GM23338 (cell line): ENCODE measurements at regions not wholly inside any gene's neighbourhood (a gene's known extent, or its start where the extent isn't known, plus 50 kb on each side); places are given as distances from the start of the nearest gene placed in this dataset.

Experiments used
- ATAC-seq: fragments of 200-7000 bp; cut with Tn5 transposase; 3 replicates; pipeline ENCODE4 v1.9.1; 2020
- DNase-seq: peaks from one replicate; pipeline ENCODE4 v3.0.0-alpha.2; 2015; ENCODE audit warnings: low spot score
- H2AFZ ChIP-seq: fragments of 200-600 bp; sonication (generic); 2 replicates; pipeline ENCODE4 v1.8.0; 2016; ENCODE audit warnings: antibody characterized with exemption, mild to moderate bottlenecking, moderate library complexity
- H3F3A ChIP-seq: fragments of 200-600 bp; sonication (generic); replicated peaks from 2 replicates; pipeline ENCODE4 v1.8.0; 2017; ENCODE audit warnings: antibody characterized with exemption, mixed run types, low read depth
- H3K27ac ChIP-seq: fragments of 200-600 bp; sonication (generic); 2 replicates; pipeline ENCODE4 v1.6.1; 2016; ENCODE audit warnings: low read depth
- H3K27me3 ChIP-seq: fragments of 200-600 bp; sonication (generic); 2 replicates; pipeline ENCODE4 v1.8.0; 2016; ENCODE audit warnings: mild to moderate bottlenecking, mixed run types, moderate library complexity; ENCODE audit not compliant: insufficient read depth
- H3K36me3 ChIP-seq: fragments of 200-600 bp; sonication (generic); 2 replicates; pipeline ENCODE4 v1.8.0; 2016; ENCODE audit warnings: mild to moderate bottlenecking; ENCODE audit not compliant: insufficient read depth
- H3K4me1 ChIP-seq: fragments of 200-600 bp; sonication (generic); 2 replicates; pipeline ENCODE4 v1.8.0; 2016; ENCODE audit warnings: mild to moderate bottlenecking, moderate library complexity; ENCODE audit not compliant: insufficient read depth
- H3K4me2 ChIP-seq: fragments of 200-600 bp; sonication (generic); 2 replicates; pipeline ENCODE4 v1.7.1; 2017; ENCODE audit warnings: mixed run types
- H3K4me3 ChIP-seq: fragments of 200-600 bp; sonication (generic); 2 replicates; pipeline ENCODE4 v1.6.1; 2016; ENCODE audit warnings: mixed run types
- H3K79me2 ChIP-seq: fragments of 200-600 bp; sonication (generic); replicated peaks from 2 replicates; pipeline ENCODE4 v1.8.0; 2017; ENCODE audit warnings: mild to moderate bottlenecking; ENCODE audit not compliant: insufficient read depth
- H3K9me2 ChIP-seq: fragments of 200-600 bp; sonication (generic); 2 replicates; pipeline ENCODE4 v1.8.0; 2017; ENCODE audit not compliant: insufficient read depth
- H4K20me1 ChIP-seq: fragments of 200-600 bp; sonication (generic); replicated peaks from 2 replicates; pipeline ENCODE4 v1.8.0; 2017; ENCODE audit warnings: mild to moderate bottlenecking; ENCODE audit not compliant: insufficient read depth
- H3K27ac Mint-ChIP-seq: 2 replicates; pipeline ENCODE4 v1.8.0; 2020; ENCODE audit warnings: inconsistent platforms, mild to moderate bottlenecking, moderate library complexity, mixed read lengths
- H3K27me3 Mint-ChIP-seq: 3 replicates; pipeline ENCODE4 v1.8.0; 2022; ENCODE audit warnings: low read depth, mild to moderate bottlenecking, moderate library complexity, mixed read lengths, inconsistent platforms; ENCODE audit not compliant: insufficient read depth, poor library complexity
- H3K36me3 Mint-ChIP-seq: 3 replicates; pipeline ENCODE4 v1.8.0; 2021; ENCODE audit warnings: low read depth, mild to moderate bottlenecking, inconsistent platforms, moderate library complexity, mixed read lengths
- H3K4me1 Mint-ChIP-seq: 3 replicates; pipeline ENCODE4 v1.8.0; 2020; ENCODE audit warnings: mild to moderate bottlenecking, inconsistent platforms, mixed read lengths
- H3K4me3 Mint-ChIP-seq: 3 replicates; pipeline ENCODE4 v1.8.0; 2021; ENCODE audit warnings: moderate library complexity, mild to moderate bottlenecking, inconsistent platforms, mixed read lengths
- H3K9me3 Mint-ChIP-seq: 3 replicates; pipeline ENCODE4 v1.8.0; 2020; ENCODE audit warnings: moderate library complexity, mild to moderate bottlenecking, inconsistent platforms, mixed read lengths
- ETS1 ChIP-seq: IDR thresholded peaks from 2 replicates; pipeline ENCODE4 v1.6.1; 2016; ENCODE audit warnings: antibody characterized with exemption
- JUNB ChIP-seq: IDR thresholded peaks from one replicate; pipeline ENCODE4 v1.6.1; 2016; ENCODE audit warnings: antibody characterized with exemption; ENCODE audit not compliant: unreplicated experiment
- POLR2AphosphoS5 ChIP-seq: IDR thresholded peaks from 2 replicates; pipeline ENCODE4 v1.6.1; 2016; ENCODE audit warnings: antibody characterized with exemption, low read depth
- STAT1 ChIP-seq: IDR thresholded peaks from one replicate; pipeline ENCODE4 v1.6.1; 2016; ENCODE audit warnings: antibody characterized with exemption; ENCODE audit not compliant: unreplicated experiment
- TF ChIP-seq, protein P1 (sequence below): IDR thresholded peaks from one replicate; pipeline ENCODE4 v1.6.1; 2018; ENCODE audit warnings: antibody characterized with exemption; ENCODE audit not compliant: unreplicated experiment
- TF ChIP-seq, protein P2 (sequence below): fragments of 250-450 bp; sonication (Bioruptor Pico); IDR thresholded peaks from 2 replicates; pipeline ENCODE4 v1.5.0; 2020; ENCODE audit warnings: mild to moderate bottlenecking, moderate library complexity

DNA sequence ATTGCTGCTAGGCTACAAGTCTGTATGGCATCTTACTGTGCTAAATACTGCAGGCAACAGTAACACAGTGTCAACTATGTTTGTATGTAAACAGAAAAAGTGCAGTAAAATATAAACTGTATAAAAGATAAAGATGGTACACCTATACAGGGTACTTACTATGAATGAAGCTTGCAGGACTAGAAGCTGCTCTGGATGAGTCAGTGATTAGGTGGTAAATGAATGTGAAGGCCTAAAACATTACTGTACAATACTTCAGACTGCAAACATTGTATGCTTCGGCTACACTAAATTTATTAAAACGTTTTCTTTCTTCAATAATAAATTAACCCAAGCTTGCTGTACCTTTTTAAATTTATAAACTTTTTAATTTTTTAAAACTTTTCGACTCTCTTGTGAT is 97.1 kb downstream of the HLX start:
- no peaks in the 10 kb centered on the region for H3K4me1 ChIP-seq
- H3K27me3 Mint-ChIP-seq, result peaks cover 1% of the 10 kb centered on the region
- no peaks in the 10 kb centered on the region for H3K27me3 ChIP-seq
- no peaks in the 10 kb centered on the region for H3K79me2 ChIP-seq
- no peak overlapping the region for H2AFZ ChIP-seq
- no peak overlapping the region for H3K4me2 ChIP-seq
- no peaks in the 10 kb centered on the region for H4K20me1 ChIP-seq
- ATAC-seq (no peak), DNase-seq (no peak)
- no peaks in the 10 kb centered on the region for H3K36me3 ChIP-seq
- peaks cover 3% of the 10 kb centered on the region; the same call in 1 of the 3 replicates for H3K4me1 Mint-ChIP-seq
- TF ChIP-seq, protein P1, sequence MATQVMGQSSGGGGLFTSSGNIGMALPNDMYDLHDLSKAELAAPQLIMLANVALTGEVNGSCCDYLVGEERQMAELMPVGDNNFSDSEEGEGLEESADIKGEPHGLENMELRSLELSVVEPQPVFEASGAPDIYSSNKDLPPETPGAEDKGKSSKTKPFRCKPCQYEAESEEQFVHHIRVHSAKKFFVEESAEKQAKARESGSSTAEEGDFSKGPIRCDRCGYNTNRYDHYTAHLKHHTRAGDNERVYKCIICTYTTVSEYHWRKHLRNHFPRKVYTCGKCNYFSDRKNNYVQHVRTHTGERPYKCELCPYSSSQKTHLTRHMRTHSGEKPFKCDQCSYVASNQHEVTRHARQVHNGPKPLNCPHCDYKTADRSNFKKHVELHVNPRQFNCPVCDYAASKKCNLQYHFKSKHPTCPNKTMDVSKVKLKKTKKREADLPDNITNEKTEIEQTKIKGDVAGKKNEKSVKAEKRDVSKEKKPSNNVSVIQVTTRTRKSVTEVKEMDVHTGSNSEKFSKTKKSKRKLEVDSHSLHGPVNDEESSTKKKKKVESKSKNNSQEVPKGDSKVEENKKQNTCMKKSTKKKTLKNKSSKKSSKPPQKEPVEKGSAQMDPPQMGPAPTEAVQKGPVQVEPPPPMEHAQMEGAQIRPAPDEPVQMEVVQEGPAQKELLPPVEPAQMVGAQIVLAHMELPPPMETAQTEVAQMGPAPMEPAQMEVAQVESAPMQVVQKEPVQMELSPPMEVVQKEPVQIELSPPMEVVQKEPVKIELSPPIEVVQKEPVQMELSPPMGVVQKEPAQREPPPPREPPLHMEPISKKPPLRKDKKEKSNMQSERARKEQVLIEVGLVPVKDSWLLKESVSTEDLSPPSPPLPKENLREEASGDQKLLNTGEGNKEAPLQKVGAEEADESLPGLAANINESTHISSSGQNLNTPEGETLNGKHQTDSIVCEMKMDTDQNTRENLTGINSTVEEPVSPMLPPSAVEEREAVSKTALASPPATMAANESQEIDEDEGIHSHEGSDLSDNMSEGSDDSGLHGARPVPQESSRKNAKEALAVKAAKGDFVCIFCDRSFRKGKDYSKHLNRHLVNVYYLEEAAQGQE, result no peak
- TF ChIP-seq STAT1 (no peak), ETS1 (no peak), JUNB (no peak), POLR2AphosphoS5 (no peak)
- TF ChIP-seq, protein P2, sequence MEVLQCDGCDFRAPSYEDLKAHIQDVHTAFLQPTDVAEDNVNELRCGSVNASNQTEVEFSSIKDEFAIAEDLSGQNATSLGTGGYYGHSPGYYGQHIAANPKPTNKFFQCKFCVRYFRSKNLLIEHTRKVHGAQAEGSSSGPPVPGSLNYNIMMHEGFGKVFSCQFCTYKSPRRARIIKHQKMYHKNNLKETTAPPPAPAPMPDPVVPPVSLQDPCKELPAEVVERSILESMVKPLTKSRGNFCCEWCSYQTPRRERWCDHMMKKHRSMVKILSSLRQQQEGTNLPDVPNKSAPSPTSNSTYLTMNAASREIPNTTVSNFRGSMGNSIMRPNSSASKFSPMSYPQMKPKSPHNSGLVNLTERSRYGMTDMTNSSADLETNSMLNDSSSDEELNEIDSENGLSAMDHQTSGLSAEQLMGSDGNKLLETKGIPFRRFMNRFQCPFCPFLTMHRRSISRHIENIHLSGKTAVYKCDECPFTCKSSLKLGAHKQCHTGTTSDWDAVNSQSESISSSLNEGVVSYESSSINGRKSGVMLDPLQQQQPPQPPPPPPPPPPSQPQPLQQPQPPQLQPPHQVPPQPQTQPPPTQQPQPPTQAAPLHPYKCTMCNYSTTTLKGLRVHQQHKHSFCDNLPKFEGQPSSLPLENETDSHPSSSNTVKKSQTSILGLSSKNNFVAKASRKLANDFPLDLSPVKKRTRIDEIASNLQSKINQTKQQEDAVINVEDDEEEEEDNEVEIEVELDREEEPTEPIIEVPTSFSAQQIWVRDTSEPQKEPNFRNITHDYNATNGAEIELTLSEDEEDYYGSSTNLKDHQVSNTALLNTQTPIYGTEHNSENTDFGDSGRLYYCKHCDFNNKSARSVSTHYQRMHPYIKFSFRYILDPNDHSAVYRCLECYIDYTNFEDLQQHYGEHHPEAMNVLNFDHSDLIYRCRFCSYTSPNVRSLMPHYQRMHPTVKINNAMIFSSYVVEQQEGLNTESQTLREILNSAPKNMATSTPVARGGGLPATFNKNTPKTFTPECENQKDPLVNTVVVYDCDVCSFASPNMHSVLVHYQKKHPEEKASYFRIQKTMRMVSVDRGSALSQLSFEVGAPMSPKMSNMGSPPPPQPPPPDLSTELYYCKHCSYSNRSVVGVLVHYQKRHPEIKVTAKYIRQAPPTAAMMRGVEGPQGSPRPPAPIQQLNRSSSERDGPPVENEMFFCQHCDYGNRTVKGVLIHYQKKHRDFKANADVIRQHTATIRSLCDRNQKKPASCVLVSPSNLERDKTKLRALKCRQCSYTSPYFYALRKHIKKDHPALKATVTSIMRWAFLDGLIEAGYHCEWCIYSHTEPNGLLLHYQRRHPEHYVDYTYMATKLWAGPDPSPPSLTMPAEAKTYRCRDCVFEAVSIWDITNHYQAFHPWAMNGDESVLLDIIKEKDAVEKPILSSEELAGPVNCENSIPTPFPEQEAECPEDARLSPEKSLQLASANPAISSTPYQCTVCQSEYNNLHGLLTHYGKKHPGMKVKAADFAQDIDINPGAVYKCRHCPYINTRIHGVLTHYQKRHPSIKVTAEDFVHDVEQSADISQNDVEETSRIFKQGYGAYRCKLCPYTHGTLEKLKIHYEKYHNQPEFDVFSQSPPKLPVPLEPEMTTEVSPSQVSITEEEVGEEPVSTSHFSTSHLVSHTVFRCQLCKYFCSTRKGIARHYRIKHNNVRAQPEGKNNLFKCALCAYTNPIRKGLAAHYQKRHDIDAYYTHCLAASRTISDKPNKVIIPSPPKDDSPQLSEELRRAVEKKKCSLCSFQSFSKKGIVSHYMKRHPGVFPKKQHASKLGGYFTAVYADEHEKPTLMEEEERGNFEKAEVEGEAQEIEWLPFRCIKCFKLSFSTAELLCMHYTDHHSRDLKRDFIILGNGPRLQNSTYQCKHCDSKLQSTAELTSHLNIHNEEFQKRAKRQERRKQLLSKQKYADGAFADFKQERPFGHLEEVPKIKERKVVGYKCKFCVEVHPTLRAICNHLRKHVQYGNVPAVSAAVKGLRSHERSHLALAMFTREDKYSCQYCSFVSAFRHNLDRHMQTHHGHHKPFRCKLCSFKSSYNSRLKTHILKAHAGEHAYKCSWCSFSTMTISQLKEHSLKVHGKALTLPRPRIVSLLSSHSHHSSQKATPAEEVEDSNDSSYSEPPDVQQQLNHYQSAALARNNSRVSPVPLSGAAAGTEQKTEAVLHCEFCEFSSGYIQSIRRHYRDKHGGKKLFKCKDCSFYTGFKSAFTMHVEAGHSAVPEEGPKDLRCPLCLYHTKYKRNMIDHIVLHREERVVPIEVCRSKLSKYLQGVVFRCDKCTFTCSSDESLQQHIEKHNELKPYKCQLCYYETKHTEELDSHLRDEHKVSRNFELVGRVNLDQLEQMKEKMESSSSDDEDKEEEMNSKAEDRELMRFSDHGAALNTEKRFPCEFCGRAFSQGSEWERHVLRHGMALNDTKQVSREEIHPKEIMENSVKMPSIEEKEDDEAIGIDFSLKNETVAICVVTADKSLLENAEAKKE (CRISPR knock-in tag), result no peak
- no peak overlapping the region for H3K4me3 Mint-ChIP-seq
- no peaks in the 10 kb centered on the region for H3F3A ChIP-seq
- no peaks in the 10 kb centered on the region for H3K9me2 ChIP-seq
- H3K27ac Mint-ChIP-seq, result no peak overlapping the region
- H3K27ac ChIP-seq, result no peak overlapping the region
- no peaks in the 10 kb centered on the region for H3K36me3 Mint-ChIP-seq
- no peak overlapping the region for H3K4me3 ChIP-seq
- H3K9me3 Mint-ChIP-seq, result no peaks in the 10 kb centered on the region
